ENCODE measurements at regions not wholly inside any gene's neighbourhood (a gene's known extent, or its start where the extent isn't known, plus 50 kb on each side); places are given as distances from the start of the nearest gene placed in this dataset.

DNA sequence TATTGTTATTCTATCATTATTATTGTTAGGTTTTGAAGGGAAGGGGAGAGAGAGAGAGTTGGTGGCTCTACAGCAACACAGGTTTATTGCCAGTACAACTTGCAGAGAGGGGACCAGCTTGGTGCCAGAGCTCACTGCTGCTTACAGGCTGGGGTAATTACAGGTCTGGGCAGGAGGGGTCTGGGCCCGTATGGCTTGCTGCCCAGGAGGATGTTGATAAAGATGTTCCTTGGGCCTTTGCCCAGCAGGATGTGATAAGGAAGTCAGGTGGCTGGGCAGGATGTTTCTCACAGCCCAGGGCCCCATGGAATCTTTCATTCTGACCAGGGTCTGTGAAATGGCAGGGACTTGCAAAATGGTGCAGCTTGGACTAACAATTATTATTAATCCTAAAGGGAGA, 64.2 kb upstream of the ZNF599 start:
- TF ChIP-seq, protein P1, sequence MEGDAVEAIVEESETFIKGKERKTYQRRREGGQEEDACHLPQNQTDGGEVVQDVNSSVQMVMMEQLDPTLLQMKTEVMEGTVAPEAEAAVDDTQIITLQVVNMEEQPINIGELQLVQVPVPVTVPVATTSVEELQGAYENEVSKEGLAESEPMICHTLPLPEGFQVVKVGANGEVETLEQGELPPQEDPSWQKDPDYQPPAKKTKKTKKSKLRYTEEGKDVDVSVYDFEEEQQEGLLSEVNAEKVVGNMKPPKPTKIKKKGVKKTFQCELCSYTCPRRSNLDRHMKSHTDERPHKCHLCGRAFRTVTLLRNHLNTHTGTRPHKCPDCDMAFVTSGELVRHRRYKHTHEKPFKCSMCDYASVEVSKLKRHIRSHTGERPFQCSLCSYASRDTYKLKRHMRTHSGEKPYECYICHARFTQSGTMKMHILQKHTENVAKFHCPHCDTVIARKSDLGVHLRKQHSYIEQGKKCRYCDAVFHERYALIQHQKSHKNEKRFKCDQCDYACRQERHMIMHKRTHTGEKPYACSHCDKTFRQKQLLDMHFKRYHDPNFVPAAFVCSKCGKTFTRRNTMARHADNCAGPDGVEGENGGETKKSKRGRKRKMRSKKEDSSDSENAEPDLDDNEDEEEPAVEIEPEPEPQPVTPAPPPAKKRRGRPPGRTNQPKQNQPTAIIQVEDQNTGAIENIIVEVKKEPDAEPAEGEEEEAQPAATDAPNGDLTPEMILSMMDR (tag by site-specific recombination; IDR thresholded peaks at IDR 0.05): no peak
- TF ChIP-seq, protein P2, sequence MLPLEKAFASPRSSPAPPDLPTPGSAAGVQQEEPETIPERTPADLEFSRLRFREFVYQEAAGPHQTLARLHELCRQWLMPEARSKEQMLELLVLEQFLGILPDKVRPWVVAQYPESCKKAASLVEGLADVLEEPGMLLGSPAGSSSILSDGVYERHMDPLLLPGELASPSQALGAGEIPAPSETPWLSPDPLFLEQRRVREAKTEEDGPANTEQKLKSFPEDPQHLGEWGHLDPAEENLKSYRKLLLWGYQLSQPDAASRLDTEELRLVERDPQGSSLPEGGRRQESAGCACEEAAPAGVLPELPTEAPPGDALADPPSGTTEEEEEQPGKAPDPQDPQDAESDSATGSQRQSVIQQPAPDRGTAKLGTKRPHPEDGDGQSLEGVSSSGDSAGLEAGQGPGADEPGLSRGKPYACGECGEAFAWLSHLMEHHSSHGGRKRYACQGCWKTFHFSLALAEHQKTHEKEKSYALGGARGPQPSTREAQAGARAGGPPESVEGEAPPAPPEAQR (tag by site-specific recombination; IDR thresholded peaks at IDR 0.05): no peak
- TF ChIP-seq REPIN1 (tag by site-specific recombination; IDR thresholded peaks at IDR 0.05; ENCODE audit: low read depth) (no peak), ZNF157 (tag by site-specific recombination; IDR thresholded peaks at IDR 0.05) (no peak), ZNF621 (tag by site-specific recombination; IDR thresholded peaks at IDR 0.05) (no peak), TCF7L2 (IDR thresholded peaks at IDR 0.05; ENCODE audit: borderline replicate concordance, low read depth, low read length) (no peak), ZNF23 (tag by site-specific recombination; IDR thresholded peaks at IDR 0.05; ENCODE audit: borderline replicate concordance) (no peak), SETDB1 (IDR thresholded peaks at IDR 0.05; ENCODE audit: insufficient read length, low read length) (no peak), ZNF391 (tag by site-specific recombination; IDR thresholded peaks at IDR 0.05; ENCODE audit: borderline replicate concordance, low read depth) (no peak), ZNF16 (tag by site-specific recombination; IDR thresholded peaks at IDR 0.05; ENCODE audit: low read depth) (no peak), MEIS1 (CRISPR knock-in tag; IDR thresholded peaks at IDR 0.05; ENCODE audit: borderline replicate concordance) (no peak), ZNF138 (tag by site-specific recombination; IDR thresholded peaks at IDR 0.05; ENCODE audit: borderline replicate concordance) (no peak), ZNF174 (tag by site-specific recombination; IDR thresholded peaks at IDR 0.05) (no peak)
- TF ChIP-seq, protein P3, sequence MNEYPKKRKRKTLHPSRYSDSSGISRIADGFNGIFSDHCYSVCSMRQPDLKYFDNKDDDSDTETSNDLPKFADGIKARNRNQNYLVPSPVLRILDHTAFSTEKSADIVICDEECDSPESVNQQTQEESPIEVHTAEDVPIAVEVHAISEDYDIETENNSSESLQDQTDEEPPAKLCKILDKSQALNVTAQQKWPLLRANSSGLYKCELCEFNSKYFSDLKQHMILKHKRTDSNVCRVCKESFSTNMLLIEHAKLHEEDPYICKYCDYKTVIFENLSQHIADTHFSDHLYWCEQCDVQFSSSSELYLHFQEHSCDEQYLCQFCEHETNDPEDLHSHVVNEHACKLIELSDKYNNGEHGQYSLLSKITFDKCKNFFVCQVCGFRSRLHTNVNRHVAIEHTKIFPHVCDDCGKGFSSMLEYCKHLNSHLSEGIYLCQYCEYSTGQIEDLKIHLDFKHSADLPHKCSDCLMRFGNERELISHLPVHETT (tag by site-specific recombination; IDR thresholded peaks at IDR 0.05): no peak
